GM23338 (cell line): ENCODE measurements at regions not wholly inside any gene's neighbourhood (a gene's known extent, or its start where the extent isn't known, plus 50 kb on each side); places are given as distances from the start of the nearest gene placed in this dataset.

Source experiments
- CREB1 ChIP-seq: fragments of 250-450 bp; sonication (Bioruptor Pico); IDR thresholded peaks from 2 replicates; pipeline ENCODE4 v1.5.0; 2020; ENCODE audit warnings: low read depth, mild to moderate bottlenecking, moderate library complexity
- EZH2 ChIP-seq: fragments of 200-600 bp; sonication (generic); IDR thresholded peaks from one replicate; pipeline ENCODE4 v1.8.0; 2017; ENCODE audit warnings: antibody characterized with exemption, mild to moderate bottlenecking, low read depth; ENCODE audit not compliant: unreplicated experiment
- EZH2phosphoT487 ChIP-seq: fragments of 200-600 bp; sonication (generic); IDR thresholded peaks from one replicate; pipeline ENCODE4 v1.8.1; 2018; ENCODE audit warnings: antibody characterized with exemption; ENCODE audit not compliant: unreplicated experiment
- POLR2AphosphoS5 ChIP-seq: IDR thresholded peaks from 2 replicates; pipeline ENCODE4 v1.6.1; 2016; ENCODE audit warnings: antibody characterized with exemption, low read depth
- ZNF331 ChIP-seq: fragments of 250-450 bp; sonication (Bioruptor Pico); IDR thresholded peaks from 2 replicates; pipeline ENCODE4 v1.5.0; 2020; ENCODE audit warnings: low read depth, mild to moderate bottlenecking, moderate library complexity
- TF ChIP-seq, protein P1 (sequence below), 2 experiments: fragments of 200-600 bp in 1 of 2; sonication (generic) in 1 of 2; conservative IDR thresholded peaks; 2 replicates each; pipeline versions ENCODE4 v1.5.1 to v1.6.1; 2016 to 2017; ENCODE audit warnings: antibody characterized with exemption in 2 of 2, low read depth in 2 of 2, mild to moderate bottlenecking in 2 of 2, moderate library complexity in 1 of 2

DNA sequence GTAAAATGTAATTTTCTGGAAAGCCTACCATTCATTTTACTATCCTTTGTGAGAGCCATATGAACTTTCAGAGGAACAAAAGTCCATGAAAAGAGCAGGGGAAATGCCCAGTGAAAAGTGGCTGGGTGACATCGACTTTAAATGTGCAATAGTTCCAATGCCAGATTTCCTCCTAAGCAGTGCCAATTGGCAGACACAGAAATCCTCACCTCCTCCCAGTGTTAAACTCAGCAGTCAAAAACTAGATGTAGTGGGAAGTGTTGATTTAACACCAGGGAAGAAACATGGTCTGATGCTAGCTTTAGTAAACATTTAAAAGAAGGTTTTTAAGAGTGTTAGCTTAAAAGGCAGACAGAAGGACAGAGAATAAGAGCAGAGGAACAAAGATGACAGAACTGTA, 2055.2 kb downstream of the MAT2B start:
- no peak for TF ChIP-seq EZH2
- no peak for TF ChIP-seq POLR2AphosphoS5
- TF ChIP-seq EZH2phosphoT487: no peak
- TF ChIP-seq ZNF331 (CRISPR knock-in tag): no peak
- TF ChIP-seq, protein P1, sequence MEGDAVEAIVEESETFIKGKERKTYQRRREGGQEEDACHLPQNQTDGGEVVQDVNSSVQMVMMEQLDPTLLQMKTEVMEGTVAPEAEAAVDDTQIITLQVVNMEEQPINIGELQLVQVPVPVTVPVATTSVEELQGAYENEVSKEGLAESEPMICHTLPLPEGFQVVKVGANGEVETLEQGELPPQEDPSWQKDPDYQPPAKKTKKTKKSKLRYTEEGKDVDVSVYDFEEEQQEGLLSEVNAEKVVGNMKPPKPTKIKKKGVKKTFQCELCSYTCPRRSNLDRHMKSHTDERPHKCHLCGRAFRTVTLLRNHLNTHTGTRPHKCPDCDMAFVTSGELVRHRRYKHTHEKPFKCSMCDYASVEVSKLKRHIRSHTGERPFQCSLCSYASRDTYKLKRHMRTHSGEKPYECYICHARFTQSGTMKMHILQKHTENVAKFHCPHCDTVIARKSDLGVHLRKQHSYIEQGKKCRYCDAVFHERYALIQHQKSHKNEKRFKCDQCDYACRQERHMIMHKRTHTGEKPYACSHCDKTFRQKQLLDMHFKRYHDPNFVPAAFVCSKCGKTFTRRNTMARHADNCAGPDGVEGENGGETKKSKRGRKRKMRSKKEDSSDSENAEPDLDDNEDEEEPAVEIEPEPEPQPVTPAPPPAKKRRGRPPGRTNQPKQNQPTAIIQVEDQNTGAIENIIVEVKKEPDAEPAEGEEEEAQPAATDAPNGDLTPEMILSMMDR (conservative IDR thresholded peaks at IDR 0.05; ENCODE audit: low read depth in 2 of 2): no peak
- no peak for TF ChIP-seq CREB1 (CRISPR knock-in tag)
